Tibial nerve (tissue), 4 donors: ENCODE measurements at regions not wholly inside any gene's neighbourhood (a gene's known extent, or its start where the extent isn't known, plus 50 kb on each side); places are given as distances from the start of the nearest gene placed in this dataset.
A peak's percentile ranks its signal among the peaks of the same experiment; 100 is the strongest.

Experiments
- DNase-seq, 2 donors: peaks; one replicate each; pipeline ENCODE4 v3.0.0-alpha.2; 2019; ENCODE audit warnings: low spot score in 2 of 2
- H3K27ac ChIP-seq, 4 donors: fragments of 200-600 bp; sonication (generic) in 3 of 4; one replicate each; pipeline ENCODE4 v1.5.1; 2017 to 2019; ENCODE audit warnings: mild to moderate bottlenecking in 1 of 4
- H3K27me3 ChIP-seq, 2 donors: fragments of 200-600 bp; sonication (generic) in 1 of 2; one replicate each; pipeline versions ENCODE4 v1.5.1 to v1.6.0; 2017 to 2019
- H3K36me3 ChIP-seq, 3 donors: fragments of 200-600 bp; sonication (generic); one replicate each; pipeline ENCODE4 v1.5.1; 2018 to 2019
- H3K4me1 ChIP-seq, 4 donors: fragments of 200-600 bp; sonication (generic) in 3 of 4; one replicate each; pipeline ENCODE4 v1.5.1; 2017 to 2019
- H3K4me3 ChIP-seq, 4 donors: fragments of 200-600 bp; sonication (generic) in 3 of 4; one replicate each; pipeline ENCODE4 v1.5.1; 2017 to 2019; ENCODE audit warnings: mild to moderate bottlenecking in 1 of 4, moderate library complexity in 1 of 4
- H3K9me3 ChIP-seq, 4 donors: fragments of 200-600 bp; sonication (generic) in 3 of 4; one replicate each; pipeline ENCODE4 v1.5.1; 2017 to 2019
- CTCF ChIP-seq, 5 experiments: fragments of 200-600 bp in 3 of 5; fragments of 450-650 bp in 2 of 5; sonication (generic) in 3 of 5; IDR thresholded peaks; one replicate each; pipeline ENCODE4 v1.5.1; 2016 to 2019; ENCODE audit warnings: antibody characterized with exemption in 5 of 5, mild to moderate bottlenecking in 3 of 5, moderate library complexity in 2 of 5
- EP300 ChIP-seq, 2 donors: sonication (generic); formaldehyde crosslinking; IDR thresholded peaks; one replicate each; pipeline ENCODE4 v1.6.1; 2017; ENCODE audit warnings: antibody characterized with exemption in 2 of 2, mild to moderate bottlenecking in 1 of 2
- POLR2A ChIP-seq, 2 donors: fragments of 450-650 bp; IDR thresholded peaks; one replicate each; pipeline ENCODE4 v1.6.1; 2017; ENCODE audit warnings: antibody characterized with exemption in 2 of 2, mild to moderate bottlenecking in 2 of 2, moderate library complexity in 2 of 2
- WGBS, 2 donors: methylation state at CpG; one replicate each; pipeline ENCODE4 v1.1.5; 2018; 5-methylcytosine and 5-hydroxymethylcytosine counted together

- 68 to 71% methylated on average over 2 of the region's 2 CpGs for WGBS, 2 donors
- H3K4me1 ChIP-seq: no peaks in the 10 kb centered on the region
Measured at GRCh38 chr4:44928785-44929184, 202.4 kb upstream of the GNPDA2 start.

GRCh38 chr4:44927399-44928380, 201.3 kb upstream of the GNPDA2 start:
- H3K27me3 ChIP-seq: no peaks in the 10 kb centered on the region
- 65 to 66% methylated on average over 4 of the region's 4 CpGs for WGBS, 2 donors
- H3K27ac ChIP-seq: no peak overlapping the region
- H3K4me1 ChIP-seq: no peaks in the 10 kb centered on the region
- no peak overlapping the region for H3K4me3 ChIP-seq
- TF ChIP-seq EP300 (IDR thresholded peaks at IDR 0.05): no peak
- TF ChIP-seq CTCF (IDR thresholded peaks at IDR 0.05): peak in 3 of 5 experiments; percentile 20 to 38 (median 26)
- no peak for DNase-seq
- H3K9me3 ChIP-seq: no peaks in the 10 kb centered on the region
- no peaks in the 10 kb centered on the region for H3K36me3 ChIP-seq

More at GRCh38 chr4:44928785-44929184, 202.4 kb upstream of the GNPDA2 start:
- TF ChIP-seq EP300 (IDR thresholded peaks at IDR 0.05) (no peak), CTCF (IDR thresholded peaks at IDR 0.05) (no peak), POLR2A (IDR thresholded peaks at IDR 0.05) (no peak)
- H3K27me3 ChIP-seq: no peaks in the 10 kb centered on the region
- H3K36me3 ChIP-seq: no peaks in the 10 kb centered on the region
- no peak for DNase-seq
- H3K9me3 ChIP-seq: no peaks in the 10 kb centered on the region
- H3K4me3 ChIP-seq: no peak overlapping the region
- no peak overlapping the region for H3K27ac ChIP-seq

- Histone ChIP-seq H3K27ac (peak overlapping the region in 2 of 4 donors; percentile 30 to 44), H3K4me1 (peaks cover 0 to 3% (median 0%) of the 10 kb centered on the region in 4 donors), H3K4me3 (peak overlapping the region in 3 of 4 donors; percentile 8 to 36 (median 20)), H3K36me3 (no peaks in the 10 kb centered on the region), H3K27me3 (no peaks in the 10 kb centered on the region), H3K9me3 (no peaks in the 10 kb centered on the region)
- TF ChIP-seq CTCF (IDR thresholded peaks at IDR 0.05) (no peak), POLR2A (IDR thresholded peaks at IDR 0.05) (no peak), EP300 (IDR thresholded peaks at IDR 0.05) (no peak)
- 15 to 21% methylated on average over 3 of the region's 3 CpGs for WGBS, 2 donors
- DNase-seq: no peak
Measured at GRCh38 chr4:44916411-44916810, 190.1 kb upstream of the GNPDA2 start.

- 67 to 68% methylated on average over 2 of the region's 2 CpGs for WGBS, 2 donors
- no peaks in the 10 kb centered on the region for H3K27me3 ChIP-seq
- no peaks in the 10 kb centered on the region for H3K36me3 ChIP-seq
- H3K4me1 ChIP-seq: peaks cover 0 to 3% (median 0%) of the 10 kb centered on the region in 4 donors
- no peak for TF ChIP-seq CTCF (IDR thresholded peaks at IDR 0.05)
- TF ChIP-seq EP300 (IDR thresholded peaks at IDR 0.05): no peak
- no peak for TF ChIP-seq POLR2A (IDR thresholded peaks at IDR 0.05)
- H3K27ac ChIP-seq: no peak overlapping the region
- no peaks in the 10 kb centered on the region for H3K9me3 ChIP-seq
- no peak overlapping the region for H3K4me3 ChIP-seq
- no peak for DNase-seq
Measured at GRCh38 chr4:44914748-44915147, 188.4 kb upstream of the GNPDA2 start.

GRCh38 chr4:44914223-44914622, 187.9 kb upstream of the GNPDA2 start:
- Histone ChIP-seq H3K9me3 (no peaks in the 10 kb centered on the region), H3K4me1 (peaks cover 0 to 3% (median 0%) of the 10 kb centered on the region in 4 donors), H3K27ac (no peak overlapping the region), H3K4me3 (no peak overlapping the region), H3K36me3 (no peaks in the 10 kb centered on the region), H3K27me3 (no peaks in the 10 kb centered on the region)
- TF ChIP-seq CTCF (IDR thresholded peaks at IDR 0.05) (no peak), EP300 (IDR thresholded peaks at IDR 0.05) (no peak), POLR2A (IDR thresholded peaks at IDR 0.05) (no peak)
- DNase-seq: no peak
- 93 to 97% methylated on average over 1 of the region's 1 CpG for WGBS, 2 donors
